Tibial artery (tissue), 4 donors: ENCODE measurements at regions not wholly inside any gene's neighbourhood (a gene's known extent, or its start where the extent isn't known, plus 50 kb on each side); places are given as distances from the start of the nearest gene placed in this dataset.
A peak's percentile ranks its signal among the peaks of the same experiment; 100 is the strongest.

Source experiments
- DNase-seq, 2 donors: peaks; one replicate each; pipeline ENCODE4 v3.0.0-alpha.2; 2019
- H3K27ac ChIP-seq, 2 donors: fragments of 200-600 bp; sonication (generic) in 1 of 2; 1 replicate in 1 of 2; 2 replicates in 1 of 2; pipeline ENCODE4 v1.5.1; 2018 to 2019; ENCODE audit warnings: mild to moderate bottlenecking in 1 of 2
- H3K27me3 ChIP-seq, 2 donors: fragments of 200-600 bp; sonication (generic) in 1 of 2; one replicate each; pipeline versions ENCODE4 v1.5.1 to v1.6.0; 2016 to 2019
- H3K36me3 ChIP-seq, 3 donors: fragments of 200-600 bp; sonication (generic) in 2 of 3; one replicate each; pipeline ENCODE4 v1.5.1; 2016 to 2019; ENCODE audit warnings: mild to moderate bottlenecking in 2 of 3
- H3K4me1 ChIP-seq, 4 donors: fragments of 200-600 bp; sonication (generic) in 2 of 4; 1 replicate in 3 of 4; 2 replicates in 1 of 4; pipeline ENCODE4 v1.5.1; 2016 to 2019
- H3K4me3 ChIP-seq, 2 donors: fragments of 200-600 bp; sonication (generic) in 1 of 2; 1 replicate in 1 of 2; 2 replicates in 1 of 2; pipeline ENCODE4 v1.5.1; 2018 to 2019; ENCODE audit warnings: mild to moderate bottlenecking in 2 of 2
- H3K9me3 ChIP-seq, 3 donors: fragments of 200-600 bp; sonication (generic) in 1 of 3; one replicate each; pipeline ENCODE4 v1.5.1; 2016 to 2019
- intact Hi-C: fragments of 100-400 bp; cut with DNase I; formaldehyde crosslinking; loops from one replicate; pipeline ENCODE4 v1.15.0; 2023; ENCODE audit warnings: low total_unique reads
- TF ChIP-seq, protein P1 (sequence below), 2 experiments: fragments of 200-600 bp in 1 of 2; fragments of 450-650 bp in 1 of 2; IDR thresholded peaks; one replicate each; pipeline ENCODE4 v1.5.1; 2017 to 2019; ENCODE audit warnings: antibody characterized with exemption in 2 of 2, mild to moderate bottlenecking in 1 of 2, moderate library complexity in 1 of 2

DNA sequence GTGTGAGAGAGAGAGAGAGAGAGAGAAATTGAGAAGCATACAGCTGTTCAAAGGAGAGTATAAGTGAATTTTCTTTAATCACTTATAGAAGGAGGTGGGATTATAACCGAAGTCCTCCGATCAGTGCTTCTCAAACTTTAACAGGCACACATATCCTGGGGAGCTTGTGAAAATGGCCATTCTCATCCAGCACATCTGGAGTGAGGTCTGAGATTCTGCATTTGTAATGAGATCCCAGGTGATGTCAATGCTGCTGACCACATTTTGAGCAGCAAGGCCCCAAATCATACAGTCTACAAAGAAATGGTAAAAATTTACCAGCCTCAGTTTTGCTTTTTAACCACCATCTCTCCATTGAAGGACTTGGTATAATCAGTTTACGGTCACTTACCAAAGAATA lies 219.0 kb downstream of the PTEN start:
- TF ChIP-seq, protein P1, sequence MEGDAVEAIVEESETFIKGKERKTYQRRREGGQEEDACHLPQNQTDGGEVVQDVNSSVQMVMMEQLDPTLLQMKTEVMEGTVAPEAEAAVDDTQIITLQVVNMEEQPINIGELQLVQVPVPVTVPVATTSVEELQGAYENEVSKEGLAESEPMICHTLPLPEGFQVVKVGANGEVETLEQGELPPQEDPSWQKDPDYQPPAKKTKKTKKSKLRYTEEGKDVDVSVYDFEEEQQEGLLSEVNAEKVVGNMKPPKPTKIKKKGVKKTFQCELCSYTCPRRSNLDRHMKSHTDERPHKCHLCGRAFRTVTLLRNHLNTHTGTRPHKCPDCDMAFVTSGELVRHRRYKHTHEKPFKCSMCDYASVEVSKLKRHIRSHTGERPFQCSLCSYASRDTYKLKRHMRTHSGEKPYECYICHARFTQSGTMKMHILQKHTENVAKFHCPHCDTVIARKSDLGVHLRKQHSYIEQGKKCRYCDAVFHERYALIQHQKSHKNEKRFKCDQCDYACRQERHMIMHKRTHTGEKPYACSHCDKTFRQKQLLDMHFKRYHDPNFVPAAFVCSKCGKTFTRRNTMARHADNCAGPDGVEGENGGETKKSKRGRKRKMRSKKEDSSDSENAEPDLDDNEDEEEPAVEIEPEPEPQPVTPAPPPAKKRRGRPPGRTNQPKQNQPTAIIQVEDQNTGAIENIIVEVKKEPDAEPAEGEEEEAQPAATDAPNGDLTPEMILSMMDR (IDR thresholded peaks at IDR 0.05), result no peak
- no peak for DNase-seq
- no peaks in the 10 kb centered on the region for H3K27me3 ChIP-seq
- H3K4me3 ChIP-seq, result no peak overlapping the region
- peaks cover 0 to 30% (median 21%) of the 10 kb centered on the region in 4 donors for H3K4me1 ChIP-seq
- H3K9me3 ChIP-seq, result no peaks in the 10 kb centered on the region
- no peak overlapping the region for H3K27ac ChIP-seq
- intact Hi-C loops, result no loop called here
- no peaks in the 10 kb centered on the region for H3K36me3 ChIP-seq

DNA sequence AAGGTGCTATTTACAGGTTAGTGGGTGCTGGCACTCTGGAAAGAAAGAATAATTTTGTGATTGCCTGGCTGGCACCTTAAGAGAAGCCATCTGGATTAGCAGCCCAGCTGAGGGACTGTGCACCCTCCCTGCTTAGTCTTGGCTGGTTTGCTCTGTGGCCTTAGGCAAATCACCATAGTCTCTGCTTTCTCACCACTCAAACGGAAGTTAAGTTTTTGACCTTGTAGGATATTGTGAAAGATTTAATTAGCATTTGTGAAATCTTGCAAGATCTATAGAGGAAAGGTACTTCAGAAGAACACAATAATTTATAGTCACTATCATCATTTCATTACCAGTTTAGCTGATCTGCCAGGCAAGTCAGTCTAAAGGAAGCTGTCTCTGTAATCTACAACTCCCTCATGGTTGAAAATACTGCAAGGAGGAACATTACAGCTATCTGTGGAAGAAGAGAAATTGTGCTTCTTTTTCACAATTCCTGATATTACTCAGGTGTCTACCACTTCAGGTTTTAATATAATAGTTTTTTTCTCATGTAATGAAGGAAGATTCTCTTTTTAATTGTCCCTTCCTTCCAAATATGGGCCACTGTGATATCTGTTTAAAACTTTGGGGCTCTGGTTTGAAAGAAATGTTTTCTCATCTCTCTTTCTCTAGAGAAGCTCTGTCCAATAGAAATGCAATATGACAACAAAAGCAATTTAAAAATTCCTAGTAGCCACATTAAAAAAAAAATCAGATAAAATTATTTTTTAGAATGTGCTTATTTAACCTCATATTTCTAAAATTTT lies 219.6 kb downstream of the PTEN start:
- DNase-seq, result no peak
- intact Hi-C loops, result no loop called here
- TF ChIP-seq, protein P1 (IDR thresholded peaks at IDR 0.05), result no peak
- no peaks in the 10 kb centered on the region for H3K27me3 ChIP-seq
- H3K36me3 ChIP-seq, result no peaks in the 10 kb centered on the region
- no peak overlapping the region for H3K4me3 ChIP-seq
- no peak overlapping the region for H3K27ac ChIP-seq
- peaks cover 0 to 30% (median 21%) of the 10 kb centered on the region in 4 donors for H3K4me1 ChIP-seq
- no peaks in the 10 kb centered on the region for H3K9me3 ChIP-seq

DNA sequence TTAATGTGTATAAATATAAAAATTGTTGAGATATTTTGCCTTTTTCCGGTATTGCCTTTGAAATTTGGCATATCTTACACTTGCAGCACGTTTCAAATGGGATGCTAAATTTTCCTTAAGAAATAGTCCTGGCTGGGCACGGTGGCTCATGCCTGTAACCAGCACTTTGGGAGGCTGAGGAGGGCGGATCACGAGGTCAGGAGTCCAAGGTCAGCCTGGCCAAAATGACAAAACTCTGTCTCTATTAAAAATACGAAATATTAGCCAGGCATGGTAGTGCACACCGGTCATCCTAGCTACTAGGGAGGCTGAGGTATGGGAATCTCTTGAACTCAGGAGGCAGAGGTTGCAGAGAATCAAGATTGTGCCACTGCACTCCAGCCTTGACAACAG lies 220.2 kb downstream of the PTEN start:
- intact Hi-C loops, result no loop called here
- Histone ChIP-seq H3K27me3 (no peaks in the 10 kb centered on the region), H3K4me1 (peaks cover 0 to 33% (median 22%) of the 10 kb centered on the region in 4 donors), H3K36me3 (no peaks in the 10 kb centered on the region), H3K4me3 (no peak overlapping the region), H3K9me3 (no peaks in the 10 kb centered on the region), H3K27ac (no peak overlapping the region)
- no peak for DNase-seq
- TF ChIP-seq, protein P1 (IDR thresholded peaks at IDR 0.05), result no peak

DNA sequence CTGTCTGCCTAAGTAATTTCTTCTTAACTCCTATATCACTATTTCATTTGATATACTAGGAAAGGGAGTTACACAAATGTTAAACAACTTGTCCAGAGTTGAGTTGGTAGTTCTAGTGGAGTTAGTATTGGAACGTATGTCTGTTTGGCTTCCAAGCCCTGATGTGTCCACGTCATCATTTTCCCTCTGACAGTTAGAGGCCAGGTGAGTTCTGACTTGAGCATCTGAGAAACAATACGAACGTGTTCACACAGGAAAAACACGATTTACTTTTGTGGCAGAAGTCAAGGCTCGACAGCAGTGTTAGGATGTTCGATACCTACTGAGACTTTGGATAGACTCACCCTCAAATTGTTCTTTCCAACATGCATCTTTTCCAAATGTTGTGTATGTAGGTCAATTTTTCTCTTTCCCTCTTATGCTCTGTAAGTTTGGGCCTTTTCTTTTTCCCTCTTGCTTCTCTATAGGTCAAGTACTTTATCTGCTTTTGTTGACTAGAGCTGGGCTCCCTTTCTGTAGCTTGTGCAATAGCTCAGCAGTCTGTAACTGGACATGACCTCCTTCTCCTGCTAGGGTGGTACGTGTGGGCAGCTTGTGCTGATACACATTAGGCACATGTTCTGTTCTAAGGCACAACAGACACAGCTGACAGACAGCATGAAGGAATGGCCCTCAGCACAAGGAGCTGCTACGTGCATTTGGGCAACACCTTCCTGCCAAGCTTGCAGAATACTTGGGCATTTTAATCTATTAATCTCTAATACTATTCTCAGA lies 222.9 kb downstream of the PTEN start:
- DNase-seq, result no peak
- Histone ChIP-seq H3K36me3 (no peaks in the 10 kb centered on the region), H3K4me1 (peaks cover 0 to 26% (median 17%) of the 10 kb centered on the region in 4 donors), H3K4me3 (no peak overlapping the region), H3K27me3 (no peaks in the 10 kb centered on the region), H3K9me3 (no peaks in the 10 kb centered on the region), H3K27ac (no peak overlapping the region)
- TF ChIP-seq, protein P1 (IDR thresholded peaks at IDR 0.05), result no peak
- intact Hi-C loops, result no loop called here

DNA sequence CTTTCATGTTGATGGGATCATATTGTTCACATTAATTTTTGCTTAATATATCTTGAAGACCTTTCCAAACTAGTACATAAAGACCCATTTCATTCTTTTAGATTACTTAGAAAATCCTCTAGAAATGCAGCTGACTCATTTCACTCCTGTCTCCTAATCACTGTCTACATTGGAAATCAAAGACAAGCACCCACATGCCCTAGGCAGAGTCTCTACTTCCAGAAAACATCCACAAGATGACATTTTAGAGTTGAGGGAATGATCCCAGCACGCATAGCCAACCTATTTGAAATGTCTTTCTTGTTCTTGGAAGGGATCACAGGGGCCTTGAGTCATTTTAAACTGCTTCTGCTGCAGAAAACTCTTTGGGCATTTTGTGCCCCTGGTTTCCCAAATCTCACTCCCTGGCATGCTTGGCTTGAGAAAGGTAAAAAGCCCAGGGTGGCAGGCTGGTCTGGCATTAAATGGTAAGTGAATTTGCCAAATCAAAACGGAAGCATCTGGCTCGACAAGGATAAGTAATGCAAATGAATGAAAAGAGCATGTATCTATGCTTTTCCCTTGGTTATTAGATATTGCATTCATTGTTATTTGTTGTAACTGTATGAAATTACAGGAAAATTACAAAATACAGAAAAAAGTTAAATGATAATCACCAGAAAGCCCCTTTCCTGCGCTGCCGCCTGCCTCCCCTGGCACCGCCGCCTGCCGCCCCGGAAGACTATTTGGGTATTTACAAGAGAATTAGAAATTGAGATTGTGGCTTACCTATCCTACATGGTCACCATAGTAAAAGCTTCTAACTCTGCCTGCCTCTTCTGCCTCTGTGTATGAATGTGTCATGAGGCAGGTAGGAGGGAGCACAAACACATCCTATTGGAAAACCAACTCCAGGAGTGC lies 225.3 kb downstream of the PTEN start:
- H3K9me3 ChIP-seq, result no peaks in the 10 kb centered on the region
- H3K36me3 ChIP-seq, result no peaks in the 10 kb centered on the region
- H3K4me3 ChIP-seq, result no peak overlapping the region
- no peak for DNase-seq
- TF ChIP-seq, protein P1 (IDR thresholded peaks at IDR 0.05), result no peak
- no peaks in the 10 kb centered on the region for H3K27me3 ChIP-seq
- intact Hi-C loops, result no loop called here
- H3K27ac ChIP-seq, result peak overlapping the region in 1 of 2 donors; percentile 47
- peaks cover 0 to 26% (median 10%) of the 10 kb centered on the region in 4 donors for H3K4me1 ChIP-seq
